ENCODE measurements at regions not wholly inside any gene's neighbourhood (a gene's known extent, or its start where the extent isn't known, plus 50 kb on each side); places are given as distances from the start of the nearest gene placed in this dataset.
A peak's percentile ranks its signal among the peaks of the same experiment; 100 is the strongest.

- no peaks in the 10 kb centered on the region for H3K79me1 ChIP-seq (replicated peaks; ENCODE audit: low read length, poor library complexity, severe bottlenecking)
- H2BK12ac ChIP-seq (ENCODE audit: low read length in 2 of 2), result no peak overlapping the region
- no peak overlapping the region for H3K18ac ChIP-seq (ENCODE audit: low read depth in 1 of 2, low read length in 2 of 2)
- no peaks in the 10 kb centered on the region for H3K27me3 ChIP-seq (ENCODE audit: control insufficient read depth in 1 of 2, insufficient read depth in 1 of 2, low read length in 2 of 2)
- H2BK5ac ChIP-seq (ENCODE audit: low read depth, low read length, poor library complexity, severe bottlenecking), result no peak overlapping the region
- H3K4ac ChIP-seq (ENCODE audit: low read depth in 1 of 2, low read length in 2 of 2), result no peak overlapping the region
- no peak overlapping the region for H4K91ac ChIP-seq (ENCODE audit: low read length)
- H3K36me3 ChIP-seq (ENCODE audit: control insufficient read depth in 1 of 2, insufficient read depth in 2 of 2, low read depth in 1 of 2, low read length in 2 of 2), result no peaks in the 10 kb centered on the region
- H3K4me2 ChIP-seq (ENCODE audit: low read length, poor library complexity, severe bottlenecking), result no peak overlapping the region
- no peak overlapping the region for H3K4me3 ChIP-seq (ENCODE audit: insufficient read depth in 1 of 2, low read depth in 1 of 2, low read length in 2 of 2)
- H3K9me3 ChIP-seq (ENCODE audit: control insufficient read depth, low read length), result no peaks in the 10 kb centered on the region
- no peak overlapping the region for H3K9ac ChIP-seq (ENCODE audit: low read length)
- DNase-seq, result no peak
- peaks cover 5% of the 10 kb centered on the region for H3K4me1 ChIP-seq (ENCODE audit: control insufficient read depth, insufficient read depth, low read depth, low read length)
- no peak overlapping the region for H3K27ac ChIP-seq (ENCODE audit: low read length, poor library complexity, severe bottlenecking)
- no peak overlapping the region for H4K8ac ChIP-seq (ENCODE audit: low read length)
- H2BK120ac ChIP-seq (ENCODE audit: low read depth, low read length), result no peak overlapping the region
- H2AK5ac ChIP-seq (ENCODE audit: low read length, severe bottlenecking), result no peak overlapping the region
- 83% methylated on average over 4 of the region's 4 CpGs for WGBS
- no peak overlapping the region for H2AFZ ChIP-seq (ENCODE audit: low read depth, low read length)
- no peak overlapping the region for H3K14ac ChIP-seq (ENCODE audit: low read length in 2 of 2)
- H3K23ac ChIP-seq (ENCODE audit: low read length in 2 of 2), result no peak overlapping the region
- H2BK15ac ChIP-seq (ENCODE audit: low read depth, poor library complexity, severe bottlenecking), result no peak overlapping the region
Observed at GRCh38 chr3:117524890-117525289, 815.3 kb downstream of the TUSC7 start.

GRCh38 chr3:117526470-117527079 lies 817.0 kb downstream of the TUSC7 start:
- Histone ChIP-seq H2BK120ac (ENCODE audit: low read depth, low read length) (no peak overlapping the region), H2AFZ (ENCODE audit: low read depth, low read length) (no peak overlapping the region), H3K4me3 (ENCODE audit: insufficient read depth in 1 of 2, low read depth in 1 of 2, low read length in 2 of 2) (no peak overlapping the region), H3K18ac (ENCODE audit: low read depth in 1 of 2, low read length in 2 of 2) (no peak overlapping the region), H2AK5ac (ENCODE audit: low read length, severe bottlenecking) (no peak overlapping the region), H3K9ac (ENCODE audit: low read length) (no peak overlapping the region), H3K36me3 (ENCODE audit: control insufficient read depth in 1 of 2, insufficient read depth in 2 of 2, low read depth in 1 of 2, low read length in 2 of 2) (no peaks in the 10 kb centered on the region), H3K27me3 (ENCODE audit: control insufficient read depth in 1 of 2, insufficient read depth in 1 of 2, low read length in 2 of 2) (no peaks in the 10 kb centered on the region), H2BK5ac (ENCODE audit: low read depth, low read length, poor library complexity, severe bottlenecking) (no peak overlapping the region), H4K8ac (ENCODE audit: low read length) (no peak overlapping the region), H3K23ac (ENCODE audit: low read length in 2 of 2) (no peak overlapping the region), H3K27ac (ENCODE audit: low read length, poor library complexity, severe bottlenecking) (no peak overlapping the region), H3K9me3 (ENCODE audit: control insufficient read depth, low read length) (no peaks in the 10 kb centered on the region), H3K14ac (ENCODE audit: low read length in 2 of 2) (no peak overlapping the region), H2BK12ac (ENCODE audit: low read length in 2 of 2) (no peak overlapping the region), H3K4ac (ENCODE audit: low read depth in 1 of 2, low read length in 2 of 2) (no peak overlapping the region), H3K79me1 (replicated peaks; ENCODE audit: low read length, poor library complexity, severe bottlenecking) (no peaks in the 10 kb centered on the region), H3K4me2 (ENCODE audit: low read length, poor library complexity, severe bottlenecking) (no peak overlapping the region), H2BK15ac (ENCODE audit: low read depth, poor library complexity, severe bottlenecking) (no peak overlapping the region), H3K4me1 (ENCODE audit: control insufficient read depth, insufficient read depth, low read depth, low read length) (peaks cover 5% of the 10 kb centered on the region), H4K91ac (ENCODE audit: low read length) (no peak overlapping the region)
- DNase-seq, result peak; percentile 40
- WGBS, result 88% methylated on average over 3 of the region's 3 CpGs

- Histone ChIP-seq H2BK120ac (ENCODE audit: low read depth, low read length) (no peak overlapping the region), H3K36me3 (ENCODE audit: control insufficient read depth in 1 of 2, insufficient read depth in 2 of 2, low read depth in 1 of 2, low read length in 2 of 2) (no peaks in the 10 kb centered on the region), H2BK12ac (ENCODE audit: low read length in 2 of 2) (no peak overlapping the region), H2AFZ (ENCODE audit: low read depth, low read length) (no peak overlapping the region), H2AK5ac (ENCODE audit: low read length, severe bottlenecking) (no peak overlapping the region), H3K23ac (ENCODE audit: low read length in 2 of 2) (no peak overlapping the region), H4K8ac (ENCODE audit: low read length) (no peak overlapping the region), H3K4ac (ENCODE audit: low read depth in 1 of 2, low read length in 2 of 2) (no peak overlapping the region), H3K4me2 (ENCODE audit: low read length, poor library complexity, severe bottlenecking) (no peak overlapping the region), H3K18ac (ENCODE audit: low read depth in 1 of 2, low read length in 2 of 2) (no peak overlapping the region), H3K9me3 (ENCODE audit: control insufficient read depth, low read length) (no peaks in the 10 kb centered on the region), H2BK15ac (ENCODE audit: low read depth, poor library complexity, severe bottlenecking) (no peak overlapping the region), H2BK5ac (ENCODE audit: low read depth, low read length, poor library complexity, severe bottlenecking) (no peak overlapping the region), H3K9ac (ENCODE audit: low read length) (no peak overlapping the region), H3K4me1 (ENCODE audit: control insufficient read depth, insufficient read depth, low read depth, low read length) (peaks cover 5% of the 10 kb centered on the region), H3K27ac (ENCODE audit: low read length, poor library complexity, severe bottlenecking) (no peak overlapping the region), H3K4me3 (ENCODE audit: insufficient read depth in 1 of 2, low read depth in 1 of 2, low read length in 2 of 2) (no peak overlapping the region), H4K91ac (ENCODE audit: low read length) (no peak overlapping the region), H3K27me3 (ENCODE audit: control insufficient read depth in 1 of 2, insufficient read depth in 1 of 2, low read length in 2 of 2) (no peaks in the 10 kb centered on the region), H3K14ac (ENCODE audit: low read length in 2 of 2) (no peak overlapping the region), H3K79me1 (replicated peaks; ENCODE audit: low read length, poor library complexity, severe bottlenecking) (no peaks in the 10 kb centered on the region)
- WGBS, result 100% methylated on average over 2 of the region's 2 CpGs
- no peak for DNase-seq
Observed at GRCh38 chr3:117527346-117527745, 817.8 kb downstream of the TUSC7 start.

- Histone ChIP-seq H3K4me2 (ENCODE audit: low read length, poor library complexity, severe bottlenecking) (no peak overlapping the region), H3K36me3 (ENCODE audit: control insufficient read depth in 1 of 2, insufficient read depth in 2 of 2, low read depth in 1 of 2, low read length in 2 of 2) (no peaks in the 10 kb centered on the region), H2AFZ (ENCODE audit: low read depth, low read length) (no peak overlapping the region), H4K91ac (ENCODE audit: low read length) (no peak overlapping the region), H2BK15ac (ENCODE audit: low read depth, poor library complexity, severe bottlenecking) (no peak overlapping the region), H3K9me3 (ENCODE audit: control insufficient read depth, low read length) (no peaks in the 10 kb centered on the region), H3K27me3 (ENCODE audit: control insufficient read depth in 1 of 2, insufficient read depth in 1 of 2, low read length in 2 of 2) (no peaks in the 10 kb centered on the region), H2BK120ac (ENCODE audit: low read depth, low read length) (no peak overlapping the region), H3K27ac (ENCODE audit: low read length, poor library complexity, severe bottlenecking) (no peak overlapping the region), H3K9ac (ENCODE audit: low read length) (no peak overlapping the region), H3K14ac (ENCODE audit: low read length in 2 of 2) (no peak overlapping the region), H3K79me1 (replicated peaks; ENCODE audit: low read length, poor library complexity, severe bottlenecking) (no peaks in the 10 kb centered on the region), H3K4me3 (ENCODE audit: insufficient read depth in 1 of 2, low read depth in 1 of 2, low read length in 2 of 2) (no peak overlapping the region), H3K23ac (ENCODE audit: low read length in 2 of 2) (no peak overlapping the region), H4K8ac (ENCODE audit: low read length) (no peak overlapping the region), H2BK12ac (ENCODE audit: low read length in 2 of 2) (no peak overlapping the region), H2BK5ac (ENCODE audit: low read depth, low read length, poor library complexity, severe bottlenecking) (no peak overlapping the region), H2AK5ac (ENCODE audit: low read length, severe bottlenecking) (no peak overlapping the region), H3K4ac (ENCODE audit: low read depth in 1 of 2, low read length in 2 of 2) (no peak overlapping the region), H3K4me1 (ENCODE audit: control insufficient read depth, insufficient read depth, low read depth, low read length) (peaks cover 2% of the 10 kb centered on the region), H3K18ac (ENCODE audit: low read depth in 1 of 2, low read length in 2 of 2) (no peak overlapping the region)
- no peak for DNase-seq
- WGBS, result 100% methylated on average over 1 of the region's 1 CpG
Observed at GRCh38 chr3:117528688-117529087, 819.1 kb downstream of the TUSC7 start.

Data from mesenchymal stem cell (in vitro differentiated cells and primary cell).